ENCODE measurements at regions not wholly inside any gene's neighbourhood (a gene's known extent, or its start where the extent isn't known, plus 50 kb on each side); places are given as distances from the start of the nearest gene placed in this dataset.

GRCh38 chr5:63230754-63231153, 652.1 kb downstream of the LRRC70 start:
- Mint-ChIP-seq H3K4me3 (no peak overlapping the region), H3K4me1 (no peaks in the 10 kb centered on the region), H3K27me3 (ENCODE audit: low read depth in 3 of 3) (peaks cover 0 to 4% (median 0%) of the 10 kb centered on the region in 3 donors), H3K36me3 (no peaks in the 10 kb centered on the region), H3K27ac (no peak overlapping the region), H3K9me3 (peaks cover 0 to 2% (median 0%) of the 10 kb centered on the region in 7 donors)
- no peak for TF ChIP-seq CTCF (IDR thresholded peaks at IDR 0.05)
- Histone ChIP-seq H3K27ac (ENCODE audit: low read depth in 1 of 2, low read length in 2 of 2) (no peak overlapping the region), H2AFZ (ENCODE audit: insufficient read depth, low read depth, low read length, poor library complexity, severe bottlenecking) (no peak overlapping the region), H3K36me3 (replicated peaks in 1 of 2; ENCODE audit: control insufficient read depth in 1 of 2, insufficient read depth in 2 of 2, low read length in 2 of 2) (no peaks in the 10 kb centered on the region), H3K4me2 (replicated peaks; ENCODE audit: extremely low read depth, low read length, poor library complexity, severe bottlenecking) (no peak overlapping the region), H3K79me2 (ENCODE audit: insufficient read depth, low read length) (no peaks in the 10 kb centered on the region), H3K9me3 (replicated peaks in 1 of 2; ENCODE audit: control insufficient read depth in 1 of 2, insufficient read depth in 1 of 2, low read length in 2 of 2) (no peaks in the 10 kb centered on the region), H4K20me1 (ENCODE audit: insufficient read depth, low read length) (no peaks in the 10 kb centered on the region), H3K4me3 (replicated peaks in 1 of 3; ENCODE audit: low read depth in 2 of 3, low read length in 3 of 3) (no peak overlapping the region), H3K27me3 (ENCODE audit: control insufficient read depth in 2 of 2, insufficient read depth in 2 of 2, low read length in 2 of 2) (no peaks in the 10 kb centered on the region), H3K4me1 (ENCODE audit: control insufficient read depth in 1 of 2, insufficient read depth in 2 of 2, low read length in 2 of 2) (no peaks in the 10 kb centered on the region), H3K9ac (ENCODE audit: insufficient read depth, low read length, poor library complexity, severe bottlenecking) (no peak overlapping the region)
- no CpG with 5 or more reads among the region's 2 CpGs for WGBS (ENCODE audit: insufficient coverage)
- intact Hi-C loops (cut with micrococcal nuclease) = no loop called here
- DNase-seq = no peak

GRCh38 chr5:63228154-63228553, 649.5 kb downstream of the LRRC70 start:
- peaks cover 0 to 1% (median 0%) of the 10 kb centered on the region in 3 donors for H3K27me3 Mint-ChIP-seq (ENCODE audit: low read depth in 3 of 3)
- Histone ChIP-seq H3K36me3 (replicated peaks in 1 of 2; ENCODE audit: control insufficient read depth in 1 of 2, insufficient read depth in 2 of 2, low read length in 2 of 2) (no peaks in the 10 kb centered on the region), H3K4me1 (ENCODE audit: control insufficient read depth in 1 of 2, insufficient read depth in 2 of 2, low read length in 2 of 2) (no peaks in the 10 kb centered on the region), H3K27me3 (ENCODE audit: control insufficient read depth in 2 of 2, insufficient read depth in 2 of 2, low read length in 2 of 2) (no peaks in the 10 kb centered on the region), H3K9me3 (replicated peaks in 1 of 2; ENCODE audit: control insufficient read depth in 1 of 2, insufficient read depth in 1 of 2, low read length in 2 of 2) (no peaks in the 10 kb centered on the region), H3K4me3 (replicated peaks in 1 of 3; ENCODE audit: low read depth in 2 of 3, low read length in 3 of 3) (no peak overlapping the region), H4K20me1 (ENCODE audit: insufficient read depth, low read length) (no peaks in the 10 kb centered on the region), H3K4me2 (replicated peaks; ENCODE audit: extremely low read depth, low read length, poor library complexity, severe bottlenecking) (no peak overlapping the region), H3K27ac (ENCODE audit: low read depth in 1 of 2, low read length in 2 of 2) (no peak overlapping the region), H2AFZ (ENCODE audit: insufficient read depth, low read depth, low read length, poor library complexity, severe bottlenecking) (no peak overlapping the region), H3K9ac (ENCODE audit: insufficient read depth, low read length, poor library complexity, severe bottlenecking) (no peak overlapping the region), H3K79me2 (ENCODE audit: insufficient read depth, low read length) (no peaks in the 10 kb centered on the region)
- intact Hi-C loops (cut with micrococcal nuclease) = no loop called here
- no peak for DNase-seq
- H3K4me3 Mint-ChIP-seq = no peak overlapping the region
- peaks cover 0 to 2% (median 0%) of the 10 kb centered on the region in 7 donors for H3K9me3 Mint-ChIP-seq
- WGBS (ENCODE audit: insufficient coverage) = no CpG with 5 or more reads among the region's 2 CpGs
- no peak for TF ChIP-seq CTCF (IDR thresholded peaks at IDR 0.05)
- no peaks in the 10 kb centered on the region for H3K4me1 Mint-ChIP-seq
- H3K36me3 Mint-ChIP-seq = no peaks in the 10 kb centered on the region
- no peak overlapping the region for H3K27ac Mint-ChIP-seq

All from CD14-positive monocyte (primary cell).